Kidney tubule cell (primary cell): ENCODE measurements at regions not wholly inside any gene's neighbourhood (a gene's known extent, or its start where the extent isn't known, plus 50 kb on each side); places are given as distances from the start of the nearest gene placed in this dataset.
"Not testable (repeated sequence)": the region's sequence is repeated elsewhere in the genome, so short reads cannot be mapped to it uniquely, and the experiment has no call there.

Source experiments
- DNase-seq: peaks from one replicate; pipeline ENCODE4 v3.0.0-alpha.2; 2018; ENCODE audit warnings: low spot score

DNA sequence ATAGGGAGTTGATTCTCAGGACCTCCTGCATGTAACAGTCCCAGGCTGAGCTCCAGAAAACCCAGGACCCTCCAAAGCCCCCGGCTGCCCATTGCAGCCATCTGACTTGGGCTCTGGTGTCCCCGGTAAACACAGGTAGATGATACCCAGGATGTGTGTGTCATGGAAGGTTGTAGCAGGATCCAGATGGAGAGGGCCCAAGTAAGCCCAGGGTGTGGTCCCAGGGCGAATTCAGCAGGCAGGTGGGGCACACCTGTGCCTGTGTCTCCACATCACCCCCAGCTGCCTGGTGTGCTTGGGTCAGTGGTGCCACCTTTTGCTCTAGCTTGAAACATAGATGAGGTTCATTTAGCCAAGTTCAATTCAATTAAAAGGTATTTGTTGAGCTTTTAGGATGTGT is 524.1 kb downstream of the GLRX3 start:
- no peak for DNase-seq

GRCh38 chr10:130661419-130661818 is 525.2 kb downstream of the GLRX3 start:
- no peak for DNase-seq

DNA sequence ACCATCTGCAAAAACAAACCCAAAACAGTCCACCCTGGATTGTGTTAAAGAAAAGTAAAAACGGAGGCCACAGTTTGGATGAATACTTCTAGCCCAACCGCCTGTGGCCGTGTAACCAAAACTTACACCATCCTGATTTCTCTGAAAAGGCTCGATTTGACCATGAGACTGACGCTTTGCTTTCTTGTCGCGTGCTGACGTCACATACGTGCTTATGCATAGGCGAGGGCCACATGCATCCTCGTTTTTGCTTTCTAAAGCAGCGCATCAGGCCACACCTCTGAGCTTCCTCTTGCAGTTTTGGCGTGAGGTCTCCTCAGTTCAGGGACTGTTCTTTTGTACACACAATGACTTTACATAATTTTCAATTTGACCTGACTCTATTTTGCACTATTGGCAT is 526.6 kb downstream of the GLRX3 start:
- DNase-seq, result no peak

DNA sequence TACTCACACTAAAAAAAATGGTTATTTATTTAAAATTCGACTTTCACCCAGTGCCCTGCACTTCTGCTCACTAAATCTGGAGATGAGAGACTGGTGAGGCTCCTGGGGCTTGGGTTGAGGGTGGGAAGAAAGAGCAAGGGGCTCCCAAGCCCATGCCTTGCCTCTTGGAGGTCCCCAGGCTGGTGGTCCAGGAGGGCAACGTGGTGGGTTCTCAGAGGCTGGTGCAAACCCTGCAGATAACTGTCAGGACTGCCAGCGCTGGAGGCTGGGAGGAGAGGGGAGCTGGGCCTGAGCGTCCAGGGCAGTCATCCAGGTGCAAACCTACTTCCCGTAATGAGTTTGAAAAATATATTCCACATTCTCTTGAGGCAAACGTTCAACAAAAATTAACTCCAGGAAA is 528.3 kb downstream of the GLRX3 start:
- DNase-seq, result no peak

DNA sequence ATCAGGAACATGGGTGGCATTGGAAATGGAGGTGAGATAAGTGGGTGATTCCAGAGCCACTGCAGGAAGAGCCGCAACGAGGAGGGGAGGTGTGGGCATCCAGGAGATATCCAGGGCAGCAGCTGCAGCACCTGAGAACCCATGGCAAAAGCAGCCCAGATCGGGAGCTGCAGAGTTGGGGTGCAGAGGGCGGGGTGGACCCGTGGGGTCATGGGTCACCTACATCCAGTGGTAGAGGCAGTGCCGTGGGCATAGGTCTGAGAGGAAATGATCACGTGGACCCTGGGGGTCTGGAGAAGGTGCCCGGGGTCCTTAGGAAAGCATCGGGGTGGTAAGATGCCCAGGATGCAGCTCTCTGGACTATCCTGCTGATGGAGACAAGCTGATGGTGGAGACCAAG is 530.0 kb downstream of the GLRX3 start:
- no peak for DNase-seq

- DNase-seq, result peak; percentile 11
These were observed 550.6 kb downstream of the GLRX3 start for GRCh38 chr10:130686689-130687300.

DNA sequence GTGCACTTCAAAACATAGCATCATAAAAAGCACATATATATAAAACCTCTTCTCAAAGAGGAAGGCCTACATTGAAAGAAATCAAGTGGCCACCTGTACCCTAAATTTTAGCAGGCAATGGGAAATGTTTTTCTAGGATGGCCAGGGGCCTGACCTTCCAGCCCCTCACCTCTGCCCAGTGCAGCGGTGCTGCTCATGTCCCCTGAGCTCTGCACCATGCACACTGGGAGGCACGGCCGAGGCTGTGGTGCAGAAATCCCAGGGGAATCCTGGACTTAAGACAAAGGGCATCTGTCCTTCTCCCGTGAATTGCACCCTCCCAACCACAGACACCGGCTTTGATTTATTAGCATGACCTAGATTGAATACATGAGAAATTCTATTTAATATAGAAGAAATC is 551.4 kb downstream of the GLRX3 start:
- DNase-seq, result no peak

GRCh38 chr10:130689743-130690626 is 553.8 kb downstream of the GLRX3 start:
- no peak for DNase-seq

GRCh38 chr10:130691776-130692175 is 555.6 kb downstream of the GLRX3 start:
- DNase-seq, result no peak

DNA sequence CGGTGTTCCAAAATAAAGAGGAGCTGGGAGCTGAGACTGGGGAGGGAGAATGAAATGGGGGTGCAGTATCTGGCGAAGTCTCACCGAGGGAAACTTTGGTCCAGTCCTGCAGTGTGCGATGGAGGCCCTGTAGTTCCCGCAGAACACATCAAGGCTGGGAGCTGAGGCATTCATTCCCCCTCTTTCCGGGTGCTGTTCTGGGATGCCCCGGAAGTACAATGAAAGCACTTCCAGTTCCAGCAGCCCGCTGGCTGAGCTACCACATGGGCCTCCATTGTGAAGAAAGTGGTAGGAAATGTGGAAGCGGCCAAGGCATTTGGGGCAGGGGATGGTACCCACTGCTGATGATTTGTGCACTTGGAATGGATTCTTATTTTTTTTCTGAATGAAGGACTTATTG is 560.7 kb downstream of the GLRX3 start:
- DNase-seq, result no peak

DNA sequence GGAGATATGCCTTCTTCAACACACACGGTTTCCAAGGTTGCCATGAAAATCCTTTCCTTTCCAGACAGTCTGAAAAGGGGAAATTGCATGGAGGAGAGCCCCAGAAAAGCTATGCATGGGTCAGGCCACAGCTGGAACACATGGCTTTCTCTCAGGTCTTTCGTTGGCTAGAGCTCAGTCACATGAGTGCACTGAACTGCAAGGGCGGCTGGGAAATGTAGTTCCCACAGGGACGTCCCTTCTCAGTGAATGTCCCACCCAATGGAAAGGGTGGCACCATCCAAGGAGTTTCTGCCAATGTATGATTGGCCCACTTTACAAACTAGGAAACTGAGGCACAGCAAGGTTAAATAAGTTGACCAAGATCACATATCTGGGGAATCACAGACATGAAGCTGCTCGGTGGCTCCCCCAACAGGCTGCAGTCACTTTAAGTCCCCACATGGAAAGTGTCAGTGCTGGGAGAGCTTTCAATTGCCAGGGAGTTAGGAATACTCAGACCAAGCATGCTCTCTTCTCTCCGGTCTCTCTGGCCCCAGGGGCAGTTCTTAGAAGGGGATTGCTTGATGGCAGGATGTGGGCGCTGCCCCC is 571.3 kb downstream of the GLRX3 start:
- DNase-seq, result no peak

- DNase-seq, result no peak
These were observed 572.4 kb downstream of the GLRX3 start for GRCh38 chr10:130708465-130709070.

DNA sequence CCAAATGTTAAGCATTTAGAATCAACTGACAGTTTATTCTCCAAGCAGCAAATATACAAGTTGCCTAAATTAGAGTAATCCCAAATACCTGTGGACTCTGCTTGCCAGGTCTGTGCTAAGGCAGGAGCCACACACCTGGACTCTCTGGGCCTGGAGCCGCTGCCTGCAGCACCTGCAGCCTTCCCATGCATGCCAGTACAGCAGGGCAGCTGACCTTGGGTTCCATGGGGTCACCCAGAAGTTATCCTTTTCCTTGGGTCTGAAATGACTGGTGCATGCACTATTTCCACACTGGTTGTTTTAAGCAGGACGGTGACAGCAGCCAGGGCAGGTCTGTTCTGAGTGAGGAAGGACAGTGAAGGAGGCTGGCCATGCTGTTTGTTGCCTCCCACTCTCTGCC is 573.2 kb downstream of the GLRX3 start:
- DNase-seq, result no peak

DNA sequence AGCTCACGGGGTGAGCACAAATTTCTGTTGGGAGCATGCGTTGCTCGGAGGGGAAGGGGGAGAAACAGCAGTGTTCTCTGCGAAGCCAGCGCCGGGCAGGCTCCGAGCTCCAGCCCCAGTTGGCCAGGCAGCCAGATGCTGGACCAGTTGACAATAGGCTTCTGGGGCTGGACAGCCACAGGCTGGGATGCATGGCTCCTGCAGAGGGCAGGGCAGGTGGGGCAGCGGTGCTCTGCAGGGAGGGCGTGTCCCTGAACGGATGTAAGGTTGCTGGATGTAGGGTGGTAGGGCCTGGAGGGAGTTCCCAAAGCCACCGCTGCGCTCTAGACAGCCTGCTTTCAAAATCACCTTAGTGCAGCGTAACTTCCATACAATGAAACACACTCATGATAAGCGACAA is 574.9 kb downstream of the GLRX3 start:
- DNase-seq, result no peak

DNA sequence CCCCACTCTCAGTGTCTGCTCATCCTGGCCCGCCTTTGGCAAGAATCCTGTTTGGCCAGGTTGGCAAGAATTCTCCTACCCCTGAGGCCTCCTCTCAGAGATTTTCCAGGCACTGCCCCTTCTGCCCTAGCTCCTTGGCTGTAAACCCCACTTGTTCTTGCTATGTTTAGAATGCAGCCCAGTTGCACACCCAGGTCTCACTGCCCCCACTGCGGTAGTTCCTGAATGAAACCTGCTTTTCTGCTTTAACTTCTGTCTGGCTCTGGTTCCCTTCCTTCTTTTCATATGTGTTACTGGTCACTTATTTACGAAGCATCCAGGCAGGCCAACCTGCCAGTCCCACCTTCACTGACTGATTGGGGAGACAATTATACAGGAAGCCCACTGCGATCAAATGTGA is 576.9 kb downstream of the GLRX3 start:
- DNase-seq, result no peak

GRCh38 chr10:130713731-130714130 is 577.5 kb downstream of the GLRX3 start:
- no peak for DNase-seq

- no peak for DNase-seq
These were observed 578.7 kb downstream of the GLRX3 start for GRCh38 chr10:130714742-130715467.

- DNase-seq, result no peak
These were observed 579.8 kb downstream of the GLRX3 start for GRCh38 chr10:130715686-130716670.

GRCh38 chr10:130717083-130717482 is 580.9 kb downstream of the GLRX3 start:
- no peak for DNase-seq

DNA sequence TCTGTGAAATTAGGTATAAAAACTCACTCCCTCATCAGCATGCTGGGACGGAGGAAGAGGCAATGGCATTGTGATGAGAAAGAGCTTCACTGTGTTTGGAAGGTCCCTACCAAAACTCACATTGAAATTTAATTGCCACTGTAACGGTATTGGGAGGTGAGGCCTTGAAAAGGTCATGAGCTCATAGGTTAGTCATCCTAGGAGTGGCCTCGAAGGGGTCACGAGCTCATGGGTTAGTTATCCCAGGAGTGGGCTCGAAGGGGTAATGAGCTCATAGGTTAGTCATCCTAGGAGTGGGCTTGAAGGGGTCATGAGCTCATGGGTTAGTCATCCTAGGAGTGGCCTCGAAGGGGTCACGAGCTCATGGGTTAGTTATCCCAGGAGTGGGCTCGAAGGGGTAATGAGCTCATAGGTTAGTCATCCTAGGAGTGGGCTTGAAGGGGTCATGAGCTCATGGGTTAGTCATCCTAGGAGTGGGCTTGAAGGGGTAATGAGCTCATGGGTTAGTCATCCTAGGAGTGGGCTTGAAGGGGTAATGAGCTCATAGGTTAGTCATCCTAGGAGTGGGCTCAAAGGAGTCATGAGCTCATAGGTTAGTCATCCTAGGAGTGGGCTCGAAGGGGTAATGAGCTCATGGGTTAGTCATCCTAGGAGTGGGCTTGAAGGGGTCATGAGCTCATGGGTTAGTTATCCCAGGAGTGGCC is 582.7 kb downstream of the GLRX3 start:
- not testable (repeated sequence) for DNase-seq

DNA sequence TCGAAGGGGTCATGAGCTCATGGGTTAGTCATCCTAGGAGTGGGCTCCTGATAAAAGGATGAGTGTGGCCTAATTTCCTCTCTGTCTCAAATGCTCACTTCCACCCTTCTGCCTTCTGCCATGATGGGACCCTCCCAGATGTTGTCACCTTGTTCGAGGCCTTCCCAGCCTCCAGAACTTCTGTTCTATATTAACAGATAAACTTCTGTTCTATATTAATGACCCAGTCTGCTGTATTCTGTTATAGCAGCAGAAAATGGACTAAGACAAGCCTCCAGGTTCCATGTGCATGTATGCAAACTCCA is 583.2 kb downstream of the GLRX3 start:
- no peak for DNase-seq
